Gastrocnemius medialis (tissue), 4 donors: ENCODE measurements at regions not wholly inside any gene's neighbourhood (a gene's known extent, or its start where the extent isn't known, plus 50 kb on each side); places are given as distances from the start of the nearest gene placed in this dataset.
"Not testable (repeated sequence)": the region's sequence is repeated elsewhere in the genome, so short reads cannot be mapped to it uniquely, and the experiment has no call there.

Experiments used
- ATAC-seq, 2 donors: fragments of 150-250 bp; one replicate each; pipeline ENCODE4 v1.9.1; 2016
- DNase-seq, 2 donors: peaks; one replicate each; pipeline ENCODE4 v3.0.0-alpha.2; 2019
- H3K27ac ChIP-seq, 4 donors: fragments of 200-600 bp; sonication (generic); 1 replicate in 1 of 4; 2 replicates in 3 of 4; pipeline ENCODE4 v1.5.1; 2016 to 2018; ENCODE audit warnings: mild to moderate bottlenecking in 2 of 4, moderate library complexity in 1 of 4
- H3K27me3 ChIP-seq, 3 donors: fragments of 200-600 bp; sonication (generic) in 2 of 3; 1 replicate in 1 of 3; 2 replicates in 2 of 3; pipeline versions ENCODE4 v1.5.1 to v1.6.0; 2016 to 2019; ENCODE audit warnings: mild to moderate bottlenecking in 1 of 3, moderate library complexity in 1 of 3
- H3K36me3 ChIP-seq, 2 donors: fragments of 200-600 bp; sonication (generic) in 1 of 2; one replicate each; pipeline ENCODE4 v1.5.1; 2017 to 2018
- H3K4me1 ChIP-seq, 2 donors: fragments of 200-600 bp; sonication (generic) in 1 of 2; one replicate each; pipeline ENCODE4 v1.5.1; 2016 to 2017; ENCODE audit warnings: mild to moderate bottlenecking in 2 of 2
- H3K4me3 ChIP-seq, 4 donors: fragments of 200-600 bp; sonication (generic) in 3 of 4; 1 replicate in 1 of 4; 2 replicates in 3 of 4; pipeline ENCODE4 v1.5.1; 2016 to 2019; ENCODE audit warnings: mild to moderate bottlenecking in 2 of 4
- H3K9me3 ChIP-seq, 3 donors: fragments of 200-600 bp; sonication (generic) in 2 of 3; 1 replicate in 1 of 3; 2 replicates in 2 of 3; pipeline ENCODE4 v1.5.1; 2016 to 2019
- POLR2A ChIP-seq, 2 donors: fragments of 450-650 bp; IDR thresholded peaks; one replicate each; pipeline ENCODE4 v1.6.1; 2017; ENCODE audit warnings: antibody characterized with exemption in 2 of 2, mild to moderate bottlenecking in 2 of 2, moderate library complexity in 2 of 2
- in situ Hi-C, 4 donors: fragments of 200-750 bp; cut with MboI; loops; one replicate each; pipeline versions ENCODE4 v1.15.0 to v1.8.0; 2017; ENCODE audit warnings: low sequenced_read_pairs in 4 of 4
- intact Hi-C: fragments of 100-400 bp; cut with DNase I; formaldehyde crosslinking; loops from one replicate; pipeline ENCODE4 v1.15.1; 2023; ENCODE audit warnings: low total_unique reads
- TF ChIP-seq, protein P1 (sequence below), 5 experiments: fragments of 450-650 bp in 3 of 5; fragments of 200-600 bp in 2 of 5; sonication (generic) in 2 of 5; IDR thresholded peaks in 4 of 5; conservative IDR thresholded peaks in 1 of 5; 1 replicate in 4 of 5; 2 replicates in 1 of 5; pipeline ENCODE4 v1.5.1; 2016 to 2019; ENCODE audit warnings: antibody characterized with exemption in 5 of 5, mild to moderate bottlenecking in 3 of 5, moderate library complexity in 3 of 5

DNA sequence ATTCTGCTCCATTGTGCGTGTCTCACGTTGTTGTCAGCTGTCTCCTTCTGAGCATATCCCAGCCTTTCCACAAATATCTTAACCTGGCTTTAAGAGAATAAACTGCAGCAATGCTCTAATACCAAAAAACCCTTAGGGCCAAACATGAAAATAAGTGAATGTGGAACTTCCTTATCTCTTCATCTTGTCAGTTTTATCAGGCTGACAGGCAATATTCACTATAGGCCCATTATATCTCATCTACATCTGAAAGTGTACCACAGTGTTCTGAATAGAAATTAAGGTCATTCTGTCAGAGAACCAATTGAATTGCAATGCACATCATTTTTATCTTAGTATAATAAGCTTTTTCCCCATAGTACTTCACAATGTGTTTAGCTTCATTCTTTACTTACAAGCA lies 933.1 kb upstream of the FBXO33 start:
- H3K9me3 ChIP-seq: no peaks in the 10 kb centered on the region
- no peak overlapping the region for H3K4me3 ChIP-seq
- intact Hi-C loops: no loop called here

DNA sequence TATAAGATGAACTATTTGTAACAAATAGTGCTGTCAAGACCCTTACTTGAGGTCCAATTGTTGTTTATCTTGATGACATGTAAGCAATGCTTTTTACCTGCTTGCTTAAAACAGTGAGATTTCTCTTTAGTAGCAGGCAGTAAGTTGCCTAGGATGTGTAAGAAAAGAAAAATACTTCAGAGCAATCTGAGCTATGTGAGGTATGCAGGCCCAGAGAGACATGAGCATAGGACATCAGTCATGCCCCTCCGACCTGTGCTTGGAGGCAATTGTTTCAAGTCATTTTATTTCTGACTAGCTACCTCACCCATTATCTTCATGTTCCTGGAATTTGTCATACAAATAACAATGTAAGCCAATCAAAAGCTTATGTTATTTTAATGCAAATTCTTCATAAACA lies 930.6 kb upstream of the FBXO33 start:
- Histone ChIP-seq H3K4me1 (no peaks in the 10 kb centered on the region), H3K27me3 (no peaks in the 10 kb centered on the region), H3K36me3 (no peaks in the 10 kb centered on the region), H3K9me3 (no peaks in the 10 kb centered on the region), H3K27ac (no peak overlapping the region), H3K4me3 (no peak overlapping the region)
- no peak for DNase-seq
- no peak for TF ChIP-seq POLR2A (IDR thresholded peaks at IDR 0.05)
- TF ChIP-seq, protein P1, sequence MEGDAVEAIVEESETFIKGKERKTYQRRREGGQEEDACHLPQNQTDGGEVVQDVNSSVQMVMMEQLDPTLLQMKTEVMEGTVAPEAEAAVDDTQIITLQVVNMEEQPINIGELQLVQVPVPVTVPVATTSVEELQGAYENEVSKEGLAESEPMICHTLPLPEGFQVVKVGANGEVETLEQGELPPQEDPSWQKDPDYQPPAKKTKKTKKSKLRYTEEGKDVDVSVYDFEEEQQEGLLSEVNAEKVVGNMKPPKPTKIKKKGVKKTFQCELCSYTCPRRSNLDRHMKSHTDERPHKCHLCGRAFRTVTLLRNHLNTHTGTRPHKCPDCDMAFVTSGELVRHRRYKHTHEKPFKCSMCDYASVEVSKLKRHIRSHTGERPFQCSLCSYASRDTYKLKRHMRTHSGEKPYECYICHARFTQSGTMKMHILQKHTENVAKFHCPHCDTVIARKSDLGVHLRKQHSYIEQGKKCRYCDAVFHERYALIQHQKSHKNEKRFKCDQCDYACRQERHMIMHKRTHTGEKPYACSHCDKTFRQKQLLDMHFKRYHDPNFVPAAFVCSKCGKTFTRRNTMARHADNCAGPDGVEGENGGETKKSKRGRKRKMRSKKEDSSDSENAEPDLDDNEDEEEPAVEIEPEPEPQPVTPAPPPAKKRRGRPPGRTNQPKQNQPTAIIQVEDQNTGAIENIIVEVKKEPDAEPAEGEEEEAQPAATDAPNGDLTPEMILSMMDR (IDR thresholded peaks at IDR 0.05 in 4 of 5, conservative IDR thresholded peaks at IDR 0.05 in 1 of 5): no peak
- intact Hi-C loops (no loop called here), in situ Hi-C loops (no loop called here)
- ATAC-seq: no peak

More for the DNA sequence above, 933.1 kb upstream of the FBXO33 start:
- H3K27ac ChIP-seq: no peak overlapping the region
- in situ Hi-C loops: no loop called here
- H3K36me3 ChIP-seq: no peaks in the 10 kb centered on the region
- no peaks in the 10 kb centered on the region for H3K27me3 ChIP-seq
- TF ChIP-seq POLR2A (IDR thresholded peaks at IDR 0.05): no peak
- no peak for ATAC-seq
- no peaks in the 10 kb centered on the region for H3K4me1 ChIP-seq
- DNase-seq: no peak

DNA sequence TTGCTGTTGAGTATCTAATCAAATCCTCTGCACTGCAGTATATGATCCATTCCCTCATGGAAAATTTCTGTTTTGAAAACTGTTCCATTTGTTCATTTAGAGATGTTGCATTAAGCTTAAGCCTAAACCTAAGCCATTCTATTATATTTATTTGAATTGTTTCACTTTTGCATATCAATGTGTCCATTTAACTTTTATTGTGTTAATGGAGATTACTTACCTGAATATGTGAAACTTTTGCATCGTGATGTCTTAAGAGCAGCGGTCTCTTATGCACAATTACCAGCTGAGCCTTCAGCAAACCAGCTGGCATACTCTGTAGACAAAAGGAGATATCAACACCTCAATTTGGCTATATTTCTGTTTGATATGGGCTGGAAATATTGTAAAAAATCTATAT lies 922.5 kb upstream of the FBXO33 start:
- Histone ChIP-seq H3K9me3 (no peaks in the 10 kb centered on the region), H3K4me1 (no peaks in the 10 kb centered on the region), H3K36me3 (no peaks in the 10 kb centered on the region), H3K27ac (no peak overlapping the region), H3K4me3 (no peak overlapping the region), H3K27me3 (no peaks in the 10 kb centered on the region)
- no peak for ATAC-seq
- no peak for DNase-seq
- intact Hi-C loops: no loop called here
- in situ Hi-C loops: no loop called here
- TF ChIP-seq, protein P1 (IDR thresholded peaks at IDR 0.05 in 4 of 5, conservative IDR thresholded peaks at IDR 0.05 in 1 of 5): no peak

DNA sequence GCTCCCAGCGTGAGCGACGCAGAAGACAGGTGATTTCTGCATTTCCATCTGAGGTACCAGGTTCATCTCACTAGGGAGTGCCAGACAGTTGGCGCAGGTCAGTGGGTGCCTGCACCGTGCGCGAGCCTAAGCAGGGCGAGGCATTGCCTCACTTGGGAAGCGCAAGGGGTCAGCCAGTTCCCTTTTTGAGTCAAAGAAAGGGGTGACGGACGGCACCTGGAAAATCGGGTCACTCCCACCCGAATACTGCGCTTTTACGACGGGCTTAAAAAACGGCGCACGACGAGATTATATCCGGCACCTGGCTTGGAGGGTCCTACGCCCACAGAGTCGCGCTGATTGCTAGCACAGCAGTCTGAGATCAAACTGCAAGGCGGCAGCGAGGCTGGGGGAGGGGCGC lies 915.9 kb upstream of the FBXO33 start:
- intact Hi-C loops, ATAC-seq: not testable (repeated sequence)

DNA sequence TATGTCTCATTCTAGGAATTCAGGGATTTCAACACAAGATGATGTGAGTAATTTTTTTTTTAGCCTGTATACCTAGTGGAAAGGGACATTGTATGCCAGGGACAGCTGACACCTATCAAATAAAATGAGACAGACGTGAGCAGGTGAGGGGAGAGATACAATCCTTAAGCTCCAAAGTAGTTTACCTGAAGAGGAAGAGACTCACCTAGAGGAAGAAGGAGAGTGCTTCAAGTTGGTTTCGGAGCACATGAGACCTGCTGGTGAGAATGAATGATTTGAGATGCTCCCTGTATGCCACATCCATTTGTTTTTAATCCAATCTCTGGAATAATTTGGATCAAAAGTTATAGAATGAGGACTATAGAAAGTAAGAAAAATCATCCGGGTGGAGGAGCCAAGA lies 915.4 kb upstream of the FBXO33 start:
- no peak for ATAC-seq

More for the DNA sequence above, 915.9 kb upstream of the FBXO33 start:
- H3K27ac ChIP-seq, H3K9me3 ChIP-seq, DNase-seq, H3K4me1 ChIP-seq, in situ Hi-C loops, H3K36me3 ChIP-seq, H3K4me3 ChIP-seq, H3K27me3 ChIP-seq: not testable (repeated sequence)

DNA sequence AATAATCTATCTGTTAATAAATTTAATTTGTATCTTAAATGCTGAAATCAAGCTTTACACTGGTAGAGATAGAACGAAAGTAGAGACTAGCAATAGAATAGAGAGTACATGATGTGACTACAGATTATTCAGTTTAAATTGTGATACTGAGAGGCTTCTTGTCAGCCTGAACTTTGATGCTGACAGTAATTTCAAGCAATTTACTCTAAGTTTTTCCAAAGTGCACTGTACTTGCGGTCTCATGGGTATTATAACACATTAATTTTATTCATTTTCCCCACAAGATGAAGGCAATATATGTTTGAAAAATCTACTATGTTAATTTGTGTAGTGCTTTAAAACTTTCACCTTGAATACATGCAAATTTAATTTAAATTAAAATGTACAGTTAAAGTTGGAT lies 914.0 kb upstream of the FBXO33 start:
- intact Hi-C loops (no loop called here), in situ Hi-C loops (no loop called here)
- no peak overlapping the region for H3K27ac ChIP-seq
- TF ChIP-seq, protein P1 (IDR thresholded peaks at IDR 0.05 in 4 of 5, conservative IDR thresholded peaks at IDR 0.05 in 1 of 5): no peak
- TF ChIP-seq POLR2A (IDR thresholded peaks at IDR 0.05): no peak
- no peaks in the 10 kb centered on the region for H3K27me3 ChIP-seq
- DNase-seq: no peak
- H3K4me1 ChIP-seq: no peaks in the 10 kb centered on the region
- ATAC-seq: no peak
- H3K36me3 ChIP-seq: no peaks in the 10 kb centered on the region
- H3K9me3 ChIP-seq: no peaks in the 10 kb centered on the region
- no peak overlapping the region for H3K4me3 ChIP-seq

More for the DNA sequence above, 915.4 kb upstream of the FBXO33 start:
- Histone ChIP-seq H3K4me1 (no peaks in the 10 kb centered on the region), H3K4me3 (no peak overlapping the region), H3K9me3 (no peaks in the 10 kb centered on the region), H3K27me3 (no peaks in the 10 kb centered on the region), H3K36me3 (no peaks in the 10 kb centered on the region), H3K27ac (no peak overlapping the region)
- intact Hi-C loops: no loop called here
- TF ChIP-seq, protein P1 (IDR thresholded peaks at IDR 0.05 in 4 of 5, conservative IDR thresholded peaks at IDR 0.05 in 1 of 5): no peak
- TF ChIP-seq POLR2A (IDR thresholded peaks at IDR 0.05): no peak
- DNase-seq: no peak
- in situ Hi-C loops: no loop called here
